HepG2 (cell line): ENCODE measurements at regions not wholly inside any gene's neighbourhood (a gene's known extent, or its start where the extent isn't known, plus 50 kb on each side); places are given as distances from the start of the nearest gene placed in this dataset.
A peak's percentile ranks its signal among the peaks of the same experiment; 100 is the strongest.

Experiments used
- ATAC-seq: fragments of 200-7000 bp; cut with Tn5 transposase; 3 replicates; pipeline ENCODE4 v1.9.1; 2020; ENCODE audit warnings: mild to moderate bottlenecking, moderate library complexity
- BruUV-seq: library from RNA; stranded (reverse); fragments of 400-500 nt; replicated peaks from 2 replicates; lab custom pipeline; 2021; lab: Mats Ljungman, UMichigan
- CTCF ChIA-PET: fragments of 300-600 bp; formaldehyde crosslinking; extraction: SDS; loops from one replicate; lab custom pipeline; 2021; ENCODE audit warnings: low total read pairs, inconsistent platforms, low intra/inter-chr PET ratio; lab: Yijun Ruan, JAX
- POLR2A ChIA-PET: fragments of 350-600 bp; sonication (Branson Sonifier 250); formaldehyde crosslinking; loops from one replicate; lab custom pipeline; 2020; ENCODE audit warnings: antibody characterized with exemption, inconsistent platforms; lab: Yijun Ruan, JAX
- DNase-seq: peaks from one replicate; pipeline ENCODE4 v3.0.0-alpha.2; 2015; ENCODE audit warnings: low spot score
- FAIRE-seq: peaks from 3 replicates; lab custom pipeline; 2011; peaks lifted over from hg19 to GRCh38; lab: Jason Lieb, UNC
- H2AFZ ChIP-seq: one replicate; pipeline ENCODE4 v1.6.1; 2011; ENCODE audit warnings: low read length, inconsistent platforms
- H3K27ac ChIP-seq: fragments of 300-600 bp; 3 replicates; pipeline ENCODE4 v1.8.0; 2011; ENCODE audit warnings: mixed run types, mild to moderate bottlenecking, mixed read lengths, low read length, inconsistent platforms; ENCODE audit not compliant: insufficient read depth; ENCODE audit errors: extremely low read length
- H3K27me3 ChIP-seq, 2 experiments: fragments of 200-600 bp in 1 of 2; 2 replicates in 1 of 2; 3 replicates in 1 of 2; pipeline versions ENCODE4 v1.6.0 to v1.8.0; 2011; ENCODE audit warnings: low read length in 2 of 2, mild to moderate bottlenecking in 2 of 2, moderate library complexity in 2 of 2, inconsistent platforms in 1 of 2; ENCODE audit not compliant: insufficient read depth in 2 of 2, control insufficient read depth in 1 of 2
- H3K36me3 ChIP-seq, 2 experiments: fragments of 200-600 bp in 1 of 2; replicated peaks in 1 of 2; 2 replicates in 1 of 2; 3 replicates in 1 of 2; pipeline versions ENCODE4 v1.5.1 to v1.8.0; 2011; ENCODE audit warnings: low read length in 2 of 2, inconsistent platforms in 1 of 2; ENCODE audit not compliant: insufficient read depth in 2 of 2, control insufficient read depth in 1 of 2
- H3K4me1 ChIP-seq: 2 replicates; pipeline ENCODE4 v1.5.1; 2012; ENCODE audit warnings: low read length, inconsistent platforms; ENCODE audit not compliant: insufficient read depth
- H3K4me2 ChIP-seq: 2 replicates; pipeline ENCODE4 v1.6.0; 2011; ENCODE audit warnings: low read depth, low read length, inconsistent platforms
- H3K4me3 ChIP-seq, 3 experiments: fragments of 200-600 bp in 1 of 3; sonication (generic), shearing (Covaris generic) in 1 of 3; replicated peaks in 1 of 3; 2 replicates each; pipeline ENCODE4 v1.5.1; 2011 to 2016; ENCODE audit warnings: low read length in 3 of 3, inconsistent platforms in 2 of 3, low read depth in 2 of 3, mild to moderate bottlenecking in 2 of 3, control low read depth in 1 of 3, mixed read lengths in 1 of 3; ENCODE audit not compliant: insufficient read depth in 1 of 3
- H3K79me2 ChIP-seq: one replicate; pipeline ENCODE4 v1.6.1; 2011; ENCODE audit warnings: low read length, inconsistent platforms; ENCODE audit not compliant: insufficient read depth
- H3K9ac ChIP-seq: 2 replicates; pipeline ENCODE4 v1.6.0; 2011; ENCODE audit warnings: mild to moderate bottlenecking, low read depth, low read length, inconsistent platforms; ENCODE audit not compliant: insufficient read depth
- H3K9me3 ChIP-seq: 2 replicates; pipeline ENCODE4 v1.5.1; 2012; ENCODE audit warnings: mild to moderate bottlenecking, low read length
- H4K20me1 ChIP-seq: 2 replicates; pipeline ENCODE4 v1.6.0; 2011; ENCODE audit warnings: inconsistent platforms, mild to moderate bottlenecking, low read length, moderate library complexity; ENCODE audit not compliant: insufficient read depth
- FOSL2 ChIP-seq: sonication (generic); formaldehyde crosslinking; IDR thresholded peaks from 2 replicates; pipeline ENCODE4 v1.4.0; 2020; ENCODE audit warnings: missing genetic modification reagents
- NCOR1 ChIP-seq: fragments of 200-600 bp; sonication (generic); IDR thresholded peaks from 2 replicates; pipeline ENCODE4 v1.7.0; 2017; ENCODE audit warnings: antibody characterized with exemption, low read length, borderline replicate concordance
- RFX5 ChIP-seq: IDR thresholded peaks from 2 replicates; pipeline ENCODE4 v1.6.1; 2011; ENCODE audit warnings: low read depth, low read length, improper control_type of control experiment
- RFXANK ChIP-seq: IDR thresholded peaks from 2 replicates; pipeline ENCODE4 v1.6.1; 2016
- SIN3B ChIP-seq: fragments of 150-350 bp; IDR thresholded peaks from 2 replicates; pipeline ENCODE4 v1.6.1; 2014; ENCODE audit warnings: low read length
- TOE1 ChIP-seq: sonication (generic); formaldehyde crosslinking; IDR thresholded peaks from 2 replicates; pipeline ENCODE4 v1.4.0; 2020; ENCODE audit warnings: mild to moderate bottlenecking, missing genetic modification reagents
- ZNF224 ChIP-seq: sonication (generic); formaldehyde crosslinking; IDR thresholded peaks from 2 replicates; pipeline ENCODE4 v1.5.0; 2020; ENCODE audit warnings: mild to moderate bottlenecking, missing genetic modification reagents
- ZNF225 ChIP-seq: sonication (generic); formaldehyde crosslinking; IDR thresholded peaks from 2 replicates; pipeline ENCODE4 v1.4.0; 2020; ENCODE audit warnings: mild to moderate bottlenecking, missing genetic modification reagents
- ZNF414 ChIP-seq: sonication (generic); formaldehyde crosslinking; IDR thresholded peaks from 2 replicates; pipeline ENCODE4 v1.5.0; 2020; ENCODE audit warnings: missing genetic modification reagents
- ZNF687 ChIP-seq: sonication (generic); formaldehyde crosslinking; IDR thresholded peaks from 2 replicates; pipeline ENCODE4 v1.5.1; 2020; ENCODE audit warnings: mild to moderate bottlenecking, missing genetic modification reagents, moderate library complexity
- WGBS: methylation state at CpG from one replicate; pipeline ENCODE4 v1.1.6; 2017; ENCODE audit warnings: low lambda C conversion rate; 5-methylcytosine and 5-hydroxymethylcytosine counted together
- in situ Hi-C: cut with HindIII; loops from 2 replicates; pipeline ENCODE4 v1.10.0; 2017; ENCODE audit warnings: low pct_unique_long_range_greater_than_20kb; ENCODE audit not compliant: extremely low pct_ligation_motif_present
- intact Hi-C: fragments of 100-400 bp; cut with micrococcal nuclease; formaldehyde crosslinking; loops from one replicate; pipeline ENCODE4 v1.10.0; 2022; ENCODE audit not compliant: unreplicated experiment
- TF ChIP-seq, protein P1 (sequence below): sonication (generic); formaldehyde crosslinking; IDR thresholded peaks from 2 replicates; pipeline ENCODE4 v1.8.1; 2023; ENCODE audit warnings: mild to moderate bottlenecking, moderate library complexity, missing genetic modification reagents
- TF ChIP-seq, protein P2 (sequence below): sonication (generic); formaldehyde crosslinking; IDR thresholded peaks from 2 replicates; pipeline ENCODE4 v1.4.0; 2020; ENCODE audit warnings: missing genetic modification reagents

DNA sequence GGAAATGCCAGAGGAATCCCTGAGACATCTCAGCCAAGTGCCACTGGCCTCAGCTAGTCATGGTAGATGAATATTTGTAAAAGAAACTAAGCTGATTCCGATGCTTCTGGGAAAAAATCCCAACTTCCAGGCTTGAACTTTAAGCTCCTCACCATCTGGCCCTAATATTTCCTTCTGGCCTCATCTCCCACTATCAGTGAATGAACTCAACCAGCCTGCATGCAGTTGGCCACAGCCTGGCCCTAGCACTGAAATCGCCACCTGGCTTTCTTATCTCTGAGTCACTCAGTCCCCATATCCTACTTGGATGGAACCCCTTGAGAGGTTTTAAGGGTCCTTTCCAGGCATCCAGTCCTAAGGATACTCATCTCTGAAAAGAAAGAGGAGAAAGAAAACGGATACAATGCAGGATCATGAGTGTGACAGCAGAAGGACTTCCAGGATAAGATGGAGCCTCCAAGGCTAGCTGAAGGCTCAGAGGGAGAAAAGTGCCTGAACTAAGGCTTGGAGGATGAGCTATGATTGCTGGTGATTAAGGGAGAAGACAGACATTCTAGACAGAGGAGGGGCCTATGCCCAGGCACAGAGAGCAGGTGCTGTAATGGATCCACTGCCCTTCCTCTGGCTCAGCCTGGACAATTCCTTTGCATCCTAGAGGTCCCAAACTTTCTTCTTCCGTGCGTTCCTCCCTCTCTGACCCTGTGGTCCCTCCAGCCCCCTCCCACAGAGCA lies 141.5 kb upstream of the MYCN start (continued):
- TF ChIP-seq, protein P1, sequence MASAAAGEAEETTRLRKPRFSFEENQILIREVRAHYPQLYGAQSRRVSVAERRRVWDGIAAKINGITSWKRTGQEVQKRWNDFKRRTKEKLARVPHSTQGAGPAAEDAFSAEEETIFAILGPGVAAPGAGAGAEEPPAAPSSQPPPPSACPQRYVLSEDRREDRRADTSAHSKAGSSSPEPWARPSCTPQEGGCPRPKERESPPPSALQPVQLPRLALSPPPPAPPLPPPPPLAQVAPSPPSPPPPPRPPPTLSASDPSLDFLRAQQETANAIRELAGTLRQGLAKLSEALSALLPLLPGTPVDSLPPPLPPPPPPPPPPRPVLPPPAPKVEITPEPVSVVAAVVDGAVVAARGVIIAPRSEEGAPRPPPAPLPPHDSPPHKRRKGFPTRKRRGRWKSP (CRISPR knock-in tag): no peak
- TF ChIP-seq, protein P2, sequence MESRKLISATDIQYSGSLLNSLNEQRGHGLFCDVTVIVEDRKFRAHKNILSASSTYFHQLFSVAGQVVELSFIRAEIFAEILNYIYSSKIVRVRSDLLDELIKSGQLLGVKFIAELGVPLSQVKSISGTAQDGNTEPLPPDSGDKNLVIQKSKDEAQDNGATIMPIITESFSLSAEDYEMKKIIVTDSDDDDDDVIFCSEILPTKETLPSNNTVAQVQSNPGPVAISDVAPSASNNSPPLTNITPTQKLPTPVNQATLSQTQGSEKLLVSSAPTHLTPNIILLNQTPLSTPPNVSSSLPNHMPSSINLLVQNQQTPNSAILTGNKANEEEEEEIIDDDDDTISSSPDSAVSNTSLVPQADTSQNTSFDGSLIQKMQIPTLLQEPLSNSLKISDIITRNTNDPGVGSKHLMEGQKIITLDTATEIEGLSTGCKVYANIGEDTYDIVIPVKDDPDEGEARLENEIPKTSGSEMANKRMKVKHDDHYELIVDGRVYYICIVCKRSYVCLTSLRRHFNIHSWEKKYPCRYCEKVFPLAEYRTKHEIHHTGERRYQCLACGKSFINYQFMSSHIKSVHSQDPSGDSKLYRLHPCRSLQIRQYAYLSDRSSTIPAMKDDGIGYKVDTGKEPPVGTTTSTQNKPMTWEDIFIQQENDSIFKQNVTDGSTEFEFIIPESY (CRISPR knock-in tag): no peak
- no peak for TF ChIP-seq SIN3B
- no peak for TF ChIP-seq NCOR1
- TF ChIP-seq, all 625 proteins: peak for 0

- 0 out of 2 replicates have a peak, but pooled peaks have one; percentile 10 for TF ChIP-seq FOSL2 (CRISPR knock-in tag)
- no peak for TF ChIP-seq ZNF414 (CRISPR knock-in tag)
- no peak for TF ChIP-seq TOE1 (CRISPR knock-in tag)
- no peak for TF ChIP-seq ZNF224 (CRISPR knock-in tag)
- TF ChIP-seq RFXANK (CRISPR knock-in tag): peak; percentile 88
- TF ChIP-seq ZNF687 (CRISPR knock-in tag): no peak
- TF ChIP-seq ZNF225: no peak
- TF ChIP-seq RFX5: peak; percentile 93
- Histone ChIP-seq H3K27ac (no peak overlapping the region), H2AFZ (no peak overlapping the region), H3K9ac (no peak overlapping the region), H3K4me3 (no peak overlapping the region), H3K4me1 (peaks cover 15% of the 10 kb centered on the region; the same call in 1 of the 2 replicates), H4K20me1 (no peaks in the 10 kb centered on the region), H3K4me2 (no peak overlapping the region), H3K36me3 (no peaks in the 10 kb centered on the region), H3K79me2 (no peaks in the 10 kb centered on the region), H3K27me3 (peaks cover 1 to 28% of the 10 kb centered on the region in 2 experiments; a peak in 3 of 5 replicates), H3K9me3 (no peaks in the 10 kb centered on the region)
- FAIRE-seq (no peak), DNase-seq (no peak), ATAC-seq (no peak)
- intact Hi-C loops: no loop called here
- CTCF ChIA-PET: no interaction called here
- 49% methylated on average over 2 of the region's 3 CpGs for WGBS
- BruUV-seq: no TSS peak
- POLR2A ChIA-PET: no interaction called here
- in situ Hi-C loops: no loop called here
Observed at GRCh38 chr2:15799432-15799827, 140.9 kb upstream of the MYCN start.
